HepG2 (cell line): ENCODE measurements at regions not wholly inside any gene's neighbourhood (a gene's known extent, or its start where the extent isn't known, plus 50 kb on each side); places are given as distances from the start of the nearest gene placed in this dataset.

ENCODE experiments used
- CEBPG ChIP-seq: IDR thresholded peaks from 2 replicates; pipeline ENCODE4 v1.6.1; 2016
- CENPBD1 ChIP-seq: sonication (generic); formaldehyde crosslinking; IDR thresholded peaks from 2 replicates; pipeline ENCODE4 v1.8.0; 2022; ENCODE audit warnings: missing genetic modification reagents, low read depth, mild to moderate bottlenecking, borderline replicate concordance
- CHD2 ChIP-seq: IDR thresholded peaks from 2 replicates; pipeline ENCODE4 v1.6.1; 2011; ENCODE audit warnings: low read depth, low read length, improper control_type of control experiment
- DZIP1 ChIP-seq: sonication (generic); formaldehyde crosslinking; IDR thresholded peaks from 2 replicates; pipeline ENCODE4 v1.5.0; 2020; ENCODE audit warnings: mild to moderate bottlenecking, missing genetic modification reagents
- GATA4 ChIP-seq: sonication (generic); IDR thresholded peaks from 2 replicates; pipeline ENCODE4 v1.6.1; 2016; ENCODE audit warnings: antibody characterized with exemption, low read depth, borderline replicate concordance
- KAT7 ChIP-seq: IDR thresholded peaks from 2 replicates; pipeline ENCODE4 v1.6.1; 2018; ENCODE audit warnings: borderline replicate concordance, missing compliant biosample characterization
- MIXL1 ChIP-seq: IDR thresholded peaks from 2 replicates; pipeline ENCODE4 v1.6.1; 2016
- MTF2 ChIP-seq: sonication (generic); formaldehyde crosslinking; IDR thresholded peaks from 2 replicates; pipeline ENCODE4 v1.5.0; 2020; ENCODE audit warnings: missing genetic modification reagents, borderline replicate concordance
- RARG ChIP-seq: sonication (generic); formaldehyde crosslinking; IDR thresholded peaks from 2 replicates; pipeline ENCODE4 v1.4.0; 2020; ENCODE audit warnings: low read depth, mild to moderate bottlenecking, missing genetic modification reagents
- SIX4 ChIP-seq: sonication (generic); formaldehyde crosslinking; IDR thresholded peaks from 2 replicates; pipeline ENCODE4 v1.4.0; 2020; ENCODE audit warnings: missing genetic modification reagents
- SNAI1 ChIP-seq: sonication (generic); formaldehyde crosslinking; IDR thresholded peaks from 2 replicates; pipeline ENCODE4 v1.5.0; 2020; ENCODE audit warnings: mild to moderate bottlenecking, missing genetic modification reagents, borderline replicate concordance
- SP1 ChIP-seq, 2 experiments: fragments of 450-650 bp in 1 of 2; sonication (generic) in 1 of 2; formaldehyde crosslinking in 1 of 2; IDR thresholded peaks; 2 replicates each; pipeline versions ENCODE4 v1.4.0 to v1.6.1; 2016 to 2020; ENCODE audit warnings: missing genetic modification reagents in 1 of 2
- SP2 ChIP-seq: sonication (generic); formaldehyde crosslinking; IDR thresholded peaks from 2 replicates; pipeline ENCODE4 v1.5.1; 2020; ENCODE audit warnings: mild to moderate bottlenecking, missing genetic modification reagents
- THYN1 ChIP-seq: sonication (generic); formaldehyde crosslinking; IDR thresholded peaks from 2 replicates; pipeline ENCODE4 v1.8.1; 2023; ENCODE audit warnings: low read depth, mild to moderate bottlenecking, moderate library complexity, missing genetic modification reagents, borderline replicate concordance
- TSC22D2 ChIP-seq: sonication (generic); formaldehyde crosslinking; IDR thresholded peaks from 2 replicates; pipeline ENCODE4 v1.5.1; 2020; ENCODE audit warnings: missing genetic modification reagents, mild to moderate bottlenecking, borderline replicate concordance
- USF2 ChIP-seq, 2 experiments: sonication (generic) in 1 of 2; formaldehyde crosslinking in 1 of 2; IDR thresholded peaks; 2 replicates each; pipeline versions ENCODE4 v1.5.1 to v1.6.1; 2011 to 2020; ENCODE audit warnings: borderline replicate concordance in 1 of 2, low read depth in 1 of 2, low read length in 1 of 2, mild to moderate bottlenecking in 1 of 2, missing genetic modification reagents in 1 of 2, moderate library complexity in 1 of 2
- ZBTB43 ChIP-seq: sonication (generic); formaldehyde crosslinking; conservative IDR thresholded peaks from 2 replicates; pipeline ENCODE4 v1.4.0; 2020; ENCODE audit warnings: missing genetic modification reagents
- ZMAT3 ChIP-seq: sonication (generic); formaldehyde crosslinking; conservative IDR thresholded peaks from 2 replicates; pipeline ENCODE4 v1.7.0; 2021; ENCODE audit warnings: missing genetic modification reagents
- ZNF17 ChIP-seq: sonication (generic); formaldehyde crosslinking; IDR thresholded peaks from 2 replicates; pipeline ENCODE4 v1.5.0; 2020; ENCODE audit warnings: mild to moderate bottlenecking, missing genetic modification reagents
- ZNF232 ChIP-seq: sonication (generic); formaldehyde crosslinking; IDR thresholded peaks from 2 replicates; pipeline ENCODE4 v1.4.0; 2020; ENCODE audit warnings: missing genetic modification reagents, borderline replicate concordance
- ZNF354B ChIP-seq: sonication (generic); formaldehyde crosslinking; IDR thresholded peaks from 2 replicates; pipeline ENCODE4 v1.8.0; 2022; ENCODE audit warnings: mild to moderate bottlenecking, missing genetic modification reagents
- ZNF484 ChIP-seq: sonication (generic); formaldehyde crosslinking; IDR thresholded peaks from 2 replicates; pipeline ENCODE4 v1.5.1; 2020; ENCODE audit warnings: mild to moderate bottlenecking, low read depth, missing genetic modification reagents, borderline replicate concordance
- ZNF850 ChIP-seq: sonication (generic); formaldehyde crosslinking; conservative IDR thresholded peaks from 2 replicates; pipeline ENCODE4 v1.9.0; 2021; ENCODE audit warnings: mild to moderate bottlenecking, missing genetic modification reagents

GRCh38 chr1:211885747-211886522 lies 55.4 kb upstream of the LPGAT1 start (continued):
- no peak for TF ChIP-seq DZIP1 (CRISPR knock-in tag)
- TF ChIP-seq SP1 (IDR thresholded peaks at IDR 0.05), result no peak
- TF ChIP-seq SP1 (CRISPR knock-in tag; IDR thresholded peaks at IDR 0.05), result no peak
- no peak for TF ChIP-seq USF2 (IDR thresholded peaks at IDR 0.05; ENCODE audit: low read depth, low read length)
- no peak for TF ChIP-seq USF2 (CRISPR knock-in tag; IDR thresholded peaks at IDR 0.05; ENCODE audit: borderline replicate concordance)
- TF ChIP-seq MIXL1 (CRISPR knock-in tag), result peak; percentile 90; the same call in 1 of the 2 replicates
- peak; percentile 49; the same call in 1 of the 2 replicates for TF ChIP-seq SIX4 (CRISPR knock-in tag)
- TF ChIP-seq GATA4, result 0 out of 2 replicates have a peak, but pooled peaks have one; percentile 23
- no peak for TF ChIP-seq KAT7 (CRISPR knock-in tag)
- TF ChIP-seq ZBTB43 (CRISPR knock-in tag), result no peak
- no peak for TF ChIP-seq THYN1 (CRISPR knock-in tag)
- TF ChIP-seq ZNF17 (CRISPR knock-in tag), result no peak
- no peak for TF ChIP-seq TSC22D2 (CRISPR knock-in tag)
- TF ChIP-seq SNAI1 (CRISPR knock-in tag), result no peak
- TF ChIP-seq CHD2, result no peak
- TF ChIP-seq MTF2 (CRISPR knock-in tag), result no peak
- no peak for TF ChIP-seq ZNF484
- no peak for TF ChIP-seq SP2 (CRISPR knock-in tag)
- no peak for TF ChIP-seq ZNF354B
- no peak for TF ChIP-seq ZNF850 (CRISPR knock-in tag)
- TF ChIP-seq CENPBD1, result no peak
- no peak for TF ChIP-seq RARG (CRISPR knock-in tag)
- peak; percentile 58; the same call in 1 of the 2 replicates for TF ChIP-seq ZNF232 (CRISPR knock-in tag)
- TF ChIP-seq ZMAT3 (CRISPR knock-in tag), result no peak
- TF ChIP-seq CEBPG, result peak; percentile 74
